ENCODE measurements at regions not wholly inside any gene's neighbourhood (a gene's known extent, or its start where the extent isn't known, plus 50 kb on each side); places are given as distances from the start of the nearest gene placed in this dataset.

DNA sequence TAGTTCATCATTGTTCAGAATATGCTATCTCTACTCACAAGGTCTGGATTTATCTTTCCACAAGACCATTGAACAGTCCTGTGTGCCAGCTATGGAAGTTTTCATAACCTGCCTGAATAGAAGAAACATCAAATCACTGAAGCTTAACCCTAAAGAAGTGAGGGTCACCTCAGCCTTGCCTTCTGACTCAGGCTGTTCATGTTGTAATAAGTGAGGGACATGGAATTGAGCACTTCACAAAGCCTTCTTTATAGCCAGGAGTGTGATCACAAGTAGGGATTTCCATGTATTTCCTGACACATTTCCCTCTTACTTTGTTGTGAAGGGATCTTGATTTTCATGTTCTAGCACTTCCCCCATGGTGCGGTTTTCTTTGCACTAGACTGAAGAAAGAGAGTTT lies 577.5 kb upstream of the WWC1 start:
- no peak overlapping the region for H3K9ac ChIP-seq (ENCODE audit: low read length)
- no peak overlapping the region for H3K4me3 ChIP-seq (ENCODE audit: low read depth, low read length)
- H3K27me3 ChIP-seq (ENCODE audit: control insufficient read depth, insufficient read depth, low read length): no peaks in the 10 kb centered on the region
- H3K27ac ChIP-seq (ENCODE audit: low read depth, low read length): no peak overlapping the region
- no peaks in the 10 kb centered on the region for H3K9me3 ChIP-seq (ENCODE audit: control insufficient read depth, insufficient read depth, low read depth, low read length)
- H3K36me3 ChIP-seq (ENCODE audit: control insufficient read depth, insufficient read depth, low read length): no peaks in the 10 kb centered on the region
- no peaks in the 10 kb centered on the region for H3K4me1 ChIP-seq (ENCODE audit: control insufficient read depth, insufficient read depth, low read length)

DNA sequence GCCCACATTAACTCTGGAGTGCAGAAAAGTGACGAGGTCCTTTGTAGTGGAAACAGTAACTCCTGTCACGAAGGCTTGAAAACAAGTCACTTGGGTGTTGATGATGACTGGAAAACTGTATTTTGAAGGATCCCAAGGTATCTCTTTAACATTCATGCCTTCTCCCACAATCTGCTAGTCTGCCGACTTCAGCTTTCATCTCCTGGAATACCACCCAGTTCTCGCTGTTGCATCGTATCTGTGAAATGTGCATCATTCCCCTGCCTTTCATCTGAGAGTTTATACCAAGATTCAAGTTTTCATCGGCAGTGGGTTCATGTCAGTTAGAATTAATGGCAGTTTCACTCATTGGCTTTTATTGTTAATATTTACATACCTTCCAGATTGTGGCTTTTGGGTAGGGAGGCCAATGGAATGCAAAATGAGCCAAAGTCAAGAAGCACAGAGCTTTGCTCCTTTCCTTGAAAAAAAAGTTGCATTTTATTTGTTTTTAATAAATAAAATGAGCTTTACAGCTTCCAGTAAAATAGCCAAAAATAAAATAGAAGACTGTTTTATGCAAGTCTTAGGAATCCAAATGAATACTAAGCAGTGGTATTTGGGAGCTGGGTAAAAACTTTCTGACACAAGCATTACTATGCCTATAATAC lies 575.2 kb upstream of the WWC1 start:
- H3K4me3 ChIP-seq (ENCODE audit: low read depth, low read length): no peak overlapping the region
- H3K9ac ChIP-seq (ENCODE audit: low read length): no peak overlapping the region
- no peaks in the 10 kb centered on the region for H3K27me3 ChIP-seq (ENCODE audit: control insufficient read depth, insufficient read depth, low read length)
- H3K4me1 ChIP-seq (ENCODE audit: control insufficient read depth, insufficient read depth, low read length): no peaks in the 10 kb centered on the region
- no peaks in the 10 kb centered on the region for H3K9me3 ChIP-seq (ENCODE audit: control insufficient read depth, insufficient read depth, low read depth, low read length)
- no peaks in the 10 kb centered on the region for H3K36me3 ChIP-seq (ENCODE audit: control insufficient read depth, insufficient read depth, low read length)
- no peak overlapping the region for H3K27ac ChIP-seq (ENCODE audit: low read depth, low read length)

DNA sequence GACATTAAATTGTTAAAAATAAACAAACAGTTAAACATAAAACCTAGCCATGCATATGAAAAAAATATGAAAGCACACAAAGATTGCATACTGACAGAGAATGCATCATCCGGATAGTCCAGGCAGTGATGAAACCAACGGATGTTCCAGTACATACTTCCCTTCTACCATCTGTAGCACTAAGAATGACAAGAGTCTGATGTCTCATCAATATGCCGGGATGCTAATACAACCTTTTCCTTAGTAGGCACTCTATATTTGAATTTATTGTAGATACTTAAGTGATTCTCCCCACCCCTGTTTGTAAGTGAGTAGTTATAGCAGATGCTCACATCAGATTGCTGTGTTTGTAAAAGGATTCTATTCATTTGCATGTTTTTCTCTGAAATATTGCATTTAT lies 571.2 kb upstream of the WWC1 start:
- H3K9me3 ChIP-seq (ENCODE audit: control insufficient read depth, insufficient read depth, low read depth, low read length): no peaks in the 10 kb centered on the region
- H3K4me3 ChIP-seq (ENCODE audit: low read depth, low read length): no peak overlapping the region
- H3K9ac ChIP-seq (ENCODE audit: low read length): no peak overlapping the region
- peaks cover 1% of the 10 kb centered on the region; the same call in 1 of the 2 replicates for H3K4me1 ChIP-seq (ENCODE audit: control insufficient read depth, insufficient read depth, low read length)
- H3K27me3 ChIP-seq (ENCODE audit: control insufficient read depth, insufficient read depth, low read length): no peaks in the 10 kb centered on the region
- no peaks in the 10 kb centered on the region for H3K36me3 ChIP-seq (ENCODE audit: control insufficient read depth, insufficient read depth, low read length)
- no peak overlapping the region for H3K27ac ChIP-seq (ENCODE audit: low read depth, low read length)

DNA sequence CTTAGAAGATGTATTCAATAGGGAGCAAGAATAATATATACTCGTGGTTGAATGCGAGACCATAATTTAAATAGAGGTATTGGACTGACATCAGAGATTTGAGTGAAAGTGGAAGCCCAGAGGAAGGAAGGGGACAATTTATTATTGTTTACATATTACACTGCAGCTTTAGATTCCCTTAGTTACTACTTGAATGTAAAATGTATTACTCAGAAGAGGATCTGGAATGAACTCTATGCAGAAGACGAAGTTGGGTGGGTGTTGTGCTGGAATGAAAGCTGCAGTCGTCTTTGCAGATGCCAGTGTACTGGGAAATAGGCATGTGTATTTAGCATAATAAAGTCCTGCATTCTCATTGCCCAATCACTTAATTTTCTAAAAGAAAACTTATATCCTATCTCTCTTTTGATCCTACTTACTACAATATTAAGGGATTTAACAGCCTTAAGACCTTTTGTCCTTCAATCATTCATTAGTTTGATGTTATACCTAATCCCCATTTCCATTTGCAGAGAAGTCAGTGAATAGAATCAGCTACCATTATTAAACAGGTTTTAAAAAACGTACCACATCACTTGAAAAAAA lies 570.7 kb upstream of the WWC1 start:
- no peak overlapping the region for H3K9ac ChIP-seq (ENCODE audit: low read length)
- H3K9me3 ChIP-seq (ENCODE audit: control insufficient read depth, insufficient read depth, low read depth, low read length): no peaks in the 10 kb centered on the region
- no peak overlapping the region for H3K4me3 ChIP-seq (ENCODE audit: low read depth, low read length)
- no peaks in the 10 kb centered on the region for H3K36me3 ChIP-seq (ENCODE audit: control insufficient read depth, insufficient read depth, low read length)
- peaks cover 6% of the 10 kb centered on the region for H3K4me1 ChIP-seq (ENCODE audit: control insufficient read depth, insufficient read depth, low read length)
- no peak overlapping the region for H3K27ac ChIP-seq (ENCODE audit: low read depth, low read length)
- no peaks in the 10 kb centered on the region for H3K27me3 ChIP-seq (ENCODE audit: control insufficient read depth, insufficient read depth, low read length)

DNA sequence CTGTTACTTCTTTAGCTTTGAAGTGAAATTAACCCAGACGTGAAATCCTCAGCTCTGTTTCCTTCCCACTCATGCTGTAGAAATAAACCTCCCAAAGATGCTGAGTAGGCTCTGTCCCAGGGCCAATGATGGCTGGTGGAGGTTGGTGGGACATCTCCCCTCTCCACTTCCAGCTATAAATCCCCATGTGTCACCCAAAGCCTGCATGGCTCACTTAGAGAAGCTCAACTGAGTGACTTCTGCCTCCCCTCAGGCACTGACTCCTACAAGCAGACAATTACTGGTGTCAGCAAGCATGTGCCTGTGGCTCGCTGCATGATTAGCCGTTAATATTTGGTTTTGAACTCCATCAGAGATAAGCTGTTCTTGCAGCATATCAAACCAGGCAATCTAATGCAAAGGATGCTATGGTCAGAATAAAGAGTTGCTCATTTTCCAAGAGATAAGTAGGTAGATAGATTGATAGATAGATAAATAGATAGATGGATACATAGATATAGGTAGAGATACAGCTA lies 569.5 kb upstream of the WWC1 start:
- Histone ChIP-seq H3K9me3 (ENCODE audit: control insufficient read depth, insufficient read depth, low read depth, low read length) (no peaks in the 10 kb centered on the region), H3K36me3 (ENCODE audit: control insufficient read depth, insufficient read depth, low read length) (no peaks in the 10 kb centered on the region), H3K4me1 (ENCODE audit: control insufficient read depth, insufficient read depth, low read length) (peaks cover 17% of the 10 kb centered on the region), H3K4me3 (ENCODE audit: low read depth, low read length) (no peak overlapping the region), H3K9ac (ENCODE audit: low read length) (no peak overlapping the region), H3K27me3 (ENCODE audit: control insufficient read depth, insufficient read depth, low read length) (no peaks in the 10 kb centered on the region), H3K27ac (ENCODE audit: low read depth, low read length) (no peak overlapping the region)

DNA sequence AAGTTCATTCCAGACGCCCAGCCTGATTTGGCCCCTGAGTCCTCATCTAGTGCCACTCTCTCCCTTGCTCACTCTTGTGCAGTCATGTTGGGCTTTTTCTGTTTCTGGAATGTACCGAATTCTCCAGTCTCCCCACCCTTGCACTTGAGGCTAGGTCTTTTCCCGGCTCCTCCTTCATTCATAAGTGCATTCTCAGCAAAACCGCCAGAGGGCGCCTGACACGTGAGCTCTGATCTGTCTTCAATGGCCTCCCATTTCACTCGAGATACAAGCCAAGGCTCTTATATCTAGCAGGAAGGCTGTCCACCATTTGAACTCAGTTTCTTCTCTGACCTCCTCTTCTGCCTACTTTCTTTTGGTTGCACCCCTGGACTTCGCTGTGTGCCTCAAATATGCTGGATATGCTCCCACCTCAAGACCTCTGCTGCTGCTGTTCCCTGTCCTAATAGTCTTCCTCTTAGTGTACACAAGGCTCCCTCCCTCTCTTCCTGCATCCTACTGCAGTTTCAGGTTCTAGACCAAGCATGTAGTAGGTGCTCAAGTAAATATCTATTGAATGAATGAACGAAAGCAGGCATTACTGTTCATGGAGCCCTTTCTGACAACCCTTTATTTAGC lies 568.1 kb upstream of the WWC1 start:
- Histone ChIP-seq H3K27ac (ENCODE audit: low read depth, low read length) (no peak overlapping the region), H3K36me3 (ENCODE audit: control insufficient read depth, insufficient read depth, low read length) (no peaks in the 10 kb centered on the region), H3K4me1 (ENCODE audit: control insufficient read depth, insufficient read depth, low read length) (peaks cover 17% of the 10 kb centered on the region), H3K9ac (ENCODE audit: low read length) (no peak overlapping the region), H3K4me3 (ENCODE audit: low read depth, low read length) (no peak overlapping the region), H3K27me3 (ENCODE audit: control insufficient read depth, insufficient read depth, low read length) (no peaks in the 10 kb centered on the region), H3K9me3 (ENCODE audit: control insufficient read depth, insufficient read depth, low read depth, low read length) (no peaks in the 10 kb centered on the region)

DNA sequence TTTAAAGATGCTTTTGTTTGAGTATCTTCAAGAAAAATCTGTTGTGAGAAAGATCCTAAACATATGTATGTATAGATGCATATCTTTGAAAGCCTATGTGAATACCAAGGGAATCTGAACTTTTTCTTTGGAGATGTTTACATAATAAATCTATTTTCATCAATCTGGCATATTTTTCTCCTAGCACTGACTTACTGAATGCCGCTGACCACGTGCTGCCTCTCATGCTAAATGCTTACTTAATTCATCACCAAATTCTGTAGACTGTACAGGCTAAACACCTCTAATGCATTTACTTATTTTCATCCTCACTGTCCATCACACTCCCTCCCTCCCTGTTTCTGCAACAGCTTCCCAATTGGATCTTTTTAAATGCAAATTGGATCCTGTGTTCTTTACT lies 566.2 kb upstream of the WWC1 start:
- no peaks in the 10 kb centered on the region for H3K36me3 ChIP-seq (ENCODE audit: control insufficient read depth, insufficient read depth, low read length)
- no peak overlapping the region for H3K4me3 ChIP-seq (ENCODE audit: low read depth, low read length)
- H3K27ac ChIP-seq (ENCODE audit: low read depth, low read length): no peak overlapping the region
- no peaks in the 10 kb centered on the region for H3K27me3 ChIP-seq (ENCODE audit: control insufficient read depth, insufficient read depth, low read length)
- H3K9ac ChIP-seq (ENCODE audit: low read length): no peak overlapping the region
- peaks cover 30% of the 10 kb centered on the region for H3K4me1 ChIP-seq (ENCODE audit: control insufficient read depth, insufficient read depth, low read length)
- H3K9me3 ChIP-seq (ENCODE audit: control insufficient read depth, insufficient read depth, low read depth, low read length): no peaks in the 10 kb centered on the region

DNA sequence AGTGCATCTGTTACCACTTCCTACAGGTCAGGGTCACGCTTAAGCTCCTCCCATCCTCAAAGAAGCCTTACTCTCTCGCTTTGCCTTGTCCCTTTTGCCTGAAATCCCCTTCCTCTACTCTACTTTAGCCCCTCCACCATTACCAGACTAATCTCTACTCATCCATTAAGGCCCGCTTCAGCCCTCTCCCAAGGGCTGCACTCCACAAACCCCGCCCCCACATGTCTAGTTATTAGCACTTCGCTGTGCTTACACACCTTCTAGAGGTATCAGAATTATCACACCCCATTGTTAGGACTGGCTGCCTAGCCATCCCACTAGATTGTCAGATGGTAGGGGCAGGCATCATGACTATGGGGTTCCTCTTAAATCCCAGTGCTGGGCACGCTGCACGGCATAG lies 565.7 kb upstream of the WWC1 start:
- H3K4me1 ChIP-seq (ENCODE audit: control insufficient read depth, insufficient read depth, low read length): peaks cover 35% of the 10 kb centered on the region
- H3K36me3 ChIP-seq (ENCODE audit: control insufficient read depth, insufficient read depth, low read length): no peaks in the 10 kb centered on the region
- H3K27ac ChIP-seq (ENCODE audit: low read depth, low read length): no peak overlapping the region
- no peak overlapping the region for H3K4me3 ChIP-seq (ENCODE audit: low read depth, low read length)
- no peaks in the 10 kb centered on the region for H3K27me3 ChIP-seq (ENCODE audit: control insufficient read depth, insufficient read depth, low read length)
- H3K9ac ChIP-seq (ENCODE audit: low read length): no peak overlapping the region
- no peaks in the 10 kb centered on the region for H3K9me3 ChIP-seq (ENCODE audit: control insufficient read depth, insufficient read depth, low read depth, low read length)

DNA sequence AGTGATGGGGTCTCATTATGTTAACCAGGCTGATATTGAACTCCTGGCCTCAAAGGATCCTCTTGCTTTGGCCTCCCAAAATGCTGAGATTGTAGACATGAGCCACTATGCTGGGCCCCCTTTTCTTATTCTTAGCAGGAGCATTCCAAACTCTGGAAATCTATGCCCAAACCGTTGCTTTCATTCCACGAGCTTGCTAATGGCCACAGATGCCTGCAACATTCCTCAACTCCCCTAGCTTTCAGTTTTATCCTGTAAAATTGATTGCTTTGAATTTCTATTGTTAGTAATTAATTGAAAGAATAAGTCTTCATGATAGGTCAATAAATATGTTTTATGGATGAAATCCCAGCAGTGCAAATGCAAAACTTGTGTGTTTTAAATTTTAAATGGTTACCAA lies 564.8 kb upstream of the WWC1 start:
- Histone ChIP-seq H3K36me3 (ENCODE audit: control insufficient read depth, insufficient read depth, low read length) (no peaks in the 10 kb centered on the region), H3K4me3 (ENCODE audit: low read depth, low read length) (no peak overlapping the region), H3K9ac (ENCODE audit: low read length) (no peak overlapping the region), H3K27me3 (ENCODE audit: control insufficient read depth, insufficient read depth, low read length) (no peaks in the 10 kb centered on the region), H3K27ac (ENCODE audit: low read depth, low read length) (no peak overlapping the region), H3K4me1 (ENCODE audit: control insufficient read depth, insufficient read depth, low read length) (peaks cover 35% of the 10 kb centered on the region), H3K9me3 (ENCODE audit: control insufficient read depth, insufficient read depth, low read depth, low read length) (no peaks in the 10 kb centered on the region)

DNA sequence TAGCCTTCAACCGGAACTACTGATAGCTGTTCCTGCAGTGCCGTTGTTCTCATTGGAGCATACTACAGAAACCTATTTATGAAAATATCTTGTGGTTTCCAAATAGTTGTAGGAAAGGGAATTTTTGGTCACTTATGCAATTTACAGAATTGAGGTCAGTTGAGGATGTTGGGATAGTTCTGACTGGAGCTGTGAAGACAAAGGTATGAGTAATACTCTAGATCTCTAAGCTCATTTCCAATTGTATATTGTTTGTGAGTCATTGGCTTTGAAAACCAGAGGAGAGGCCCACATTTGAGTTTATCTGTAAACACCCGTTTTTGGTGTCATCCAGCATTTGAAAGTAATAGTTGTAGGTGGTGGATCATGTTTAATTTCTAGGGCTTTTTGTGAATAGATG lies 561.3 kb upstream of the WWC1 start:
- H3K4me1 ChIP-seq (ENCODE audit: control insufficient read depth, insufficient read depth, low read length): peaks cover 35% of the 10 kb centered on the region
- H3K27ac ChIP-seq (ENCODE audit: low read depth, low read length): no peak overlapping the region
- H3K9me3 ChIP-seq (ENCODE audit: control insufficient read depth, insufficient read depth, low read depth, low read length): no peaks in the 10 kb centered on the region
- H3K9ac ChIP-seq (ENCODE audit: low read length): no peak overlapping the region
- H3K27me3 ChIP-seq (ENCODE audit: control insufficient read depth, insufficient read depth, low read length): no peaks in the 10 kb centered on the region
- no peak overlapping the region for H3K4me3 ChIP-seq (ENCODE audit: low read depth, low read length)
- no peaks in the 10 kb centered on the region for H3K36me3 ChIP-seq (ENCODE audit: control insufficient read depth, insufficient read depth, low read length)

DNA sequence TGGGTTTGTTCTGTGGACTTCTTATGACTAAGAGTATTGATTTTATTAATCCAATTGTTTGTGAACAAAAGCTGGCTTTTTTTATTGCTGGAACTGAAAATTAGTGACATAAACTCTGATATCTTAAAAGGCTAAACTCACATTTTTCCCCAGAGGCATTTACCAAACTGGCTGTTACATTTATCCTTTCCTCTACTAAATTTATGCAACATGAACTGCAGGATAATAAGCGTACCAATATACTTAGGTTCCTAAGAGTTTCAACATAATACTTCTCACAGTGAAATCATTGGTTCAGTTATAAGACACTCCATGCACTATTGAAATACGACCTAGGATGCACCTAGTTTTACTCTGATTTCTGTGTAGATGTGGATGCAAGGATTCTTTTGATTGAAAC lies 560.8 kb upstream of the WWC1 start:
- Histone ChIP-seq H3K27ac (ENCODE audit: low read depth, low read length) (no peak overlapping the region), H3K4me3 (ENCODE audit: low read depth, low read length) (no peak overlapping the region), H3K9me3 (ENCODE audit: control insufficient read depth, insufficient read depth, low read depth, low read length) (no peaks in the 10 kb centered on the region), H3K27me3 (ENCODE audit: control insufficient read depth, insufficient read depth, low read length) (no peaks in the 10 kb centered on the region), H3K4me1 (ENCODE audit: control insufficient read depth, insufficient read depth, low read length) (peaks cover 30% of the 10 kb centered on the region), H3K36me3 (ENCODE audit: control insufficient read depth, insufficient read depth, low read length) (no peaks in the 10 kb centered on the region), H3K9ac (ENCODE audit: low read length) (no peak overlapping the region)
